RWPE2 (cell line): ENCODE measurements at regions not wholly inside any gene's neighbourhood (a gene's known extent, or its start where the extent isn't known, plus 50 kb on each side); places are given as distances from the start of the nearest gene placed in this dataset.

ENCODE experiments used
- ATAC-seq: fragments of 200-7000 bp; cut with Tn5 transposase; 3 replicates; pipeline ENCODE4 v1.9.1; 2021; ENCODE audit warnings: low read depth
- DNase-seq: peaks from one replicate; pipeline ENCODE4 v3.0.0-alpha.2; 2020; ENCODE audit warnings: low spot score
- H3K27ac ChIP-seq: fragments of 450-650 bp; 2 replicates; pipeline ENCODE4 v1.5.1; 2017; ENCODE audit warnings: mild to moderate bottlenecking; ENCODE audit not compliant: poor library complexity, severe bottlenecking
- H3K27me3 ChIP-seq: fragments of 250-450 bp; sonication (Bioruptor Pico); 2 replicates; pipeline ENCODE4 v1.5.1; 2021; ENCODE audit warnings: mild to moderate bottlenecking, moderate library complexity; ENCODE audit not compliant: insufficient read depth, poor library complexity, severe bottlenecking
- H3K36me3 ChIP-seq: fragments of 250-450 bp; sonication (Bioruptor Pico); 2 replicates; pipeline ENCODE4 v1.5.1; 2020; ENCODE audit warnings: low read depth, mild to moderate bottlenecking, moderate library complexity
- H3K4me1 ChIP-seq: fragments of 250-450 bp; sonication (Bioruptor Pico); 2 replicates; pipeline ENCODE4 v1.5.1; 2021; ENCODE audit warnings: mild to moderate bottlenecking, moderate library complexity; ENCODE audit not compliant: insufficient read depth, poor library complexity, severe bottlenecking
- H3K4me3 ChIP-seq: fragments of 250-450 bp; sonication (Bioruptor Pico); 2 replicates; pipeline ENCODE4 v1.5.1; 2021; ENCODE audit warnings: mild to moderate bottlenecking, moderate library complexity; ENCODE audit not compliant: severe bottlenecking
- H3K9me3 ChIP-seq: fragments of 250-450 bp; sonication (Bioruptor Pico); 2 replicates; pipeline ENCODE4 v1.5.1; 2021; ENCODE audit warnings: mild to moderate bottlenecking, moderate library complexity; ENCODE audit not compliant: severe bottlenecking
- TF ChIP-seq, protein P1 (sequence below): fragments of 450-650 bp; IDR thresholded peaks from one replicate; pipeline ENCODE4 v1.5.1; 2017; ENCODE audit warnings: mild to moderate bottlenecking, moderate library complexity; ENCODE audit not compliant: poor library complexity, severe bottlenecking

DNA sequence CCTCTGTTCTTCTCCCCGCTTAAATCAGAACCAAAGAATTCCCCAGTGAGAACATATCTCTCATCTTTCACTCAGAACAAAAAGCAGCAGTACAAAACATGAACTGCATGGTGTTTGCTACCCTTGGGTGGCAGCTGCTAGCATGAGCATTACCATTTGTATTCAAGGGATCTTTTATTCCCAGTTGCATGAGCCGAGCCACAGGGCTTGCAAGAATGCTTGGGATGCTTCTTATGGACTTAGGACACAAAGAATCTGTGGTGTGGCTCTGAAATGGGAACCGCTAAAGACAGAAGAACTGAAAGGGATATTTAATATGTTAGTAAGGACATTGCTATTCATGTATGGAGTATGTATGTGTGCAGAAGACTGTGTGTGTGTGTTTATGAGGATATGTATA is 190.6 kb downstream of the TMX1 start:
- H3K9me3 ChIP-seq, result no peaks in the 10 kb centered on the region
- TF ChIP-seq, protein P1, sequence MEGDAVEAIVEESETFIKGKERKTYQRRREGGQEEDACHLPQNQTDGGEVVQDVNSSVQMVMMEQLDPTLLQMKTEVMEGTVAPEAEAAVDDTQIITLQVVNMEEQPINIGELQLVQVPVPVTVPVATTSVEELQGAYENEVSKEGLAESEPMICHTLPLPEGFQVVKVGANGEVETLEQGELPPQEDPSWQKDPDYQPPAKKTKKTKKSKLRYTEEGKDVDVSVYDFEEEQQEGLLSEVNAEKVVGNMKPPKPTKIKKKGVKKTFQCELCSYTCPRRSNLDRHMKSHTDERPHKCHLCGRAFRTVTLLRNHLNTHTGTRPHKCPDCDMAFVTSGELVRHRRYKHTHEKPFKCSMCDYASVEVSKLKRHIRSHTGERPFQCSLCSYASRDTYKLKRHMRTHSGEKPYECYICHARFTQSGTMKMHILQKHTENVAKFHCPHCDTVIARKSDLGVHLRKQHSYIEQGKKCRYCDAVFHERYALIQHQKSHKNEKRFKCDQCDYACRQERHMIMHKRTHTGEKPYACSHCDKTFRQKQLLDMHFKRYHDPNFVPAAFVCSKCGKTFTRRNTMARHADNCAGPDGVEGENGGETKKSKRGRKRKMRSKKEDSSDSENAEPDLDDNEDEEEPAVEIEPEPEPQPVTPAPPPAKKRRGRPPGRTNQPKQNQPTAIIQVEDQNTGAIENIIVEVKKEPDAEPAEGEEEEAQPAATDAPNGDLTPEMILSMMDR, result no peak
- no peaks in the 10 kb centered on the region for H3K27me3 ChIP-seq
- no peak overlapping the region for H3K27ac ChIP-seq
- H3K4me1 ChIP-seq, result peaks cover 7% of the 10 kb centered on the region
- ATAC-seq (no peak), DNase-seq (no peak)
- H3K4me3 ChIP-seq, result no peak overlapping the region
- no peaks in the 10 kb centered on the region for H3K36me3 ChIP-seq

DNA sequence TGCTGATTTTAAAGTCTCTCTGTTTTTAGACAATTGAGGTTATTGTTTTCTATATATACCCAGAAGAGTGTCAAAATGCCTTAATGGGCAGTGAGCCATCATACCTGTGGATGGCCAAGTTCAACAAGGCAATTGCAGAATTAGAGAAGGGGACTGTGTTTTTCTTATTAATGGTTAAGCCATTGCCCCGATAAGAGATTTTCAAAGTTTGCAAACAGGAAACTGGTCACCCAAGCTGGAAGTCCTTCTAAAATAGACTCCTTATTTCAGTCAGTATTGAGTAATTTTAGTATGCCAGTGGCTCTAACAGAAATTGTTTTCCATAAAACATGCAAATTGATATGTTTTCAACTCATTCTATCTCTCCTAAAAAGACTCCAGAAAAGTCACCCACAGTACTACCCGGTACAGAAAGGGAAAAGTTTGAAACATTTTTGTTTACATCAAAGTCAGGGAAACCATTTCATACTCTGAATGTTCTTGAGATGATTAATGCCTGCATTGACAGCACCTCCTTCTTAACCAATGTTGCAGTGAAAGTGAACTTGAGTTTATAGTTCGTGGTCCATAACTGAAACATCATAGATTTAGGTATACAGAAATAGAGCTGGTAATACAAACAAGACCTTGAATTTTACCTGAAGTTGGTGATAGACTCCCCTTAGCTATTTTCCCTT is 191.1 kb downstream of the TMX1 start:
- no peaks in the 10 kb centered on the region for H3K9me3 ChIP-seq
- no peak overlapping the region for H3K27ac ChIP-seq
- TF ChIP-seq, protein P1, result no peak
- no peak overlapping the region for H3K4me3 ChIP-seq
- no peaks in the 10 kb centered on the region for H3K36me3 ChIP-seq
- no peak for DNase-seq
- H3K4me1 ChIP-seq, result peaks cover 7% of the 10 kb centered on the region
- ATAC-seq, result no peak
- no peaks in the 10 kb centered on the region for H3K27me3 ChIP-seq

DNA sequence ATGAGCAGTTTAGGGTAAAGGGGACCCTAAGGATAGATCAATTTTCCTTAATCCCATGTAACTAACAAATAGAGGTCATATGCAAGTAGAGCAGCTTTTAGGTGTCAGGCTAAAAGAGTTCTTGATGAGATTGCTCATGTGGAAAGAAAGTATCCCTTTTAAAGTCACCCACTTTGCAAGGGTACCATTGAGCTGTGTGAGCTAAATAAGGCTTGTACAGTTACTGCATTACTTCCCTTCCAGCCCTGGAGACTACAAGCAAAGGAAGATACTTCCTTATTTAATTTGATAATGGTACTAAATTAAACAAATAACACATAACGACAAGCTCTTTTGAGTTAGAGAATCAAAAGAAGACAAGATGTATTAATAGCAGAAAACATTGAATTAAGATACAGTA is 191.7 kb downstream of the TMX1 start:
- peaks cover 7% of the 10 kb centered on the region for H3K4me1 ChIP-seq
- no peaks in the 10 kb centered on the region for H3K9me3 ChIP-seq
- no peak overlapping the region for H3K27ac ChIP-seq
- no peak overlapping the region for H3K4me3 ChIP-seq
- TF ChIP-seq, protein P1, result no peak
- no peak for DNase-seq
- no peak for ATAC-seq
- H3K27me3 ChIP-seq, result no peaks in the 10 kb centered on the region
- no peaks in the 10 kb centered on the region for H3K36me3 ChIP-seq

DNA sequence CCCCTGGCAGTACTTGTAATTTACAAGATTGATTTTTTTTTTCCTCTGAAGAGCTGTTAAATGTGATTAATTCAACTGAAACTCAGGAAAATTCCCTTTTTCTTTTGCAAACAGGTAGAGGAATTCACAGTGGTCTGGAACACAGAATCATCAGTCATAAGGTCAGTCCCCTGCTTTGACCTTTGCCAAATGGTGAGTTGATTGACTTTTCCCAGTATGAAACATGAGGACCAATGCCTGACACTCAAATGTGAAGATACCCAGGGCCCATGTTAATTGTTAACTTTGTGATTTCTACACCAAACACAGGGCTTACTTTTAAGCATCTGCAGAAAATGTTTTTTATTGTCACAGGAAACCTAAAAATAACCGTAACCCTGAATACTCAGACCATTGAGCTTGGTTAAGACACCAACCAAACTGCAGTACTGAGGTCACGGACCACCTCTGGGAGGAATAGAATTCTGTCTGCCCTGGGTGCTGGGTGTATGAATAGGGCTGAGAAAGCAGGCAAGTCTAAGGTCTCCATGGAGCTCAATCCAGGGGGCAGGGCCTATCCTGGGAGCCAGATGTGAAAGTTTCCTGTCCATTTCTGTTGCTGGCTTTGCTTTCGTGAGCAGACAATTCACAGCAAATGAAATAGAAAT is 192.4 kb downstream of the TMX1 start:
- H3K27ac ChIP-seq, result no peak overlapping the region
- H3K36me3 ChIP-seq, result no peaks in the 10 kb centered on the region
- no peaks in the 10 kb centered on the region for H3K9me3 ChIP-seq
- DNase-seq (no peak), ATAC-seq (no peak)
- TF ChIP-seq, protein P1, result no peak
- no peaks in the 10 kb centered on the region for H3K27me3 ChIP-seq
- H3K4me1 ChIP-seq, result peaks cover 7% of the 10 kb centered on the region
- H3K4me3 ChIP-seq, result no peak overlapping the region

DNA sequence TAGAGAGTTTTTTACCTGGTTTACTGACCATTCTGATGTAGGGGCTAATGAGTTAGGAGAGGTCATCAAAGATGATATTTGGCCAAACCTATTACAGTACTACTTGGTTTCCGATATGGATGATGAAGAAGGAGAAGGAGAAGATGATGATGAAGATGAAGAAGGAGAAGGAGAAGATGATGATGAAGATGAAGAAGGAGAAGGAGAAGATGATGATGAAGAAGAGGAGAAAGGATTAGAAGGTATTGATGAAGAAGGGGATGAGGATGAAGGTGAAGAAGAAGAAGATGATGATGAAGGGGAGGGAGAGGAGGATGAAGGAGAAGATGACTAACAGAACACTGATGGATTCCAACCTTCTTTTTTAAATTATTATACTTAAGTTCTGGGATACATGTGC is 196.6 kb downstream of the TMX1 start:
- Histone ChIP-seq H3K27ac (no peak overlapping the region), H3K9me3 (no peaks in the 10 kb centered on the region), H3K4me3 (no peak overlapping the region), H3K36me3 (no peaks in the 10 kb centered on the region), H3K4me1 (peaks cover 4% of the 10 kb centered on the region), H3K27me3 (no peaks in the 10 kb centered on the region)
- TF ChIP-seq, protein P1, result no peak
- ATAC-seq (no peak), DNase-seq (no peak)
